ENCODE measurements at regions not wholly inside any gene's neighbourhood (a gene's known extent, or its start where the extent isn't known, plus 50 kb on each side); places are given as distances from the start of the nearest gene placed in this dataset.

DNA sequence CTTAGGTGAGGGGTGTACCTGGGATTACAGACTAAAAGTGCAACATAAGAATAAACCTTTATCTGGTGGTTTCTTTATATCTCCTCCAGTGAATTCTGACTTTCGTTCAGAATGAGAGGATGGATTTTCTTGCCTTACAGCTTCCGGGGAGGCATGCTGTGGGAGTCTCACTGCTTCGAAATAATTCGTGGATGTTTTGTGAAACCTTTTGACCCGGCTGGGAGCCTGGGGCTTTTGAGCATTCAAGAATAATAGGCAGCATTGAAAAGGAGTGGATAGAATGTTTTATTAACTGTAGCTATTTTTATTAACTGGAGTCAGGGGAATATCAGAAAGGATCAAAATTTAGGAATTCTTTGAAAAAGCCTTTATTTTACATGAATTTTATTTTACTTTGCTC is 149.1 kb downstream of the RWDD3 start:
- Histone ChIP-seq H3K27me3 (no peaks in the 10 kb centered on the region), H3K4me1 (no peaks in the 10 kb centered on the region), H3K4me3 (no peak overlapping the region), H3K27ac (no peak overlapping the region), H3K9me3 (no peaks in the 10 kb centered on the region), H3K36me3 (no peaks in the 10 kb centered on the region)
- intact Hi-C loops (cut with DNase I) = no loop called here
- TF ChIP-seq EP300 (IDR thresholded peaks at IDR 0.05) (no peak), POLR2A (IDR thresholded peaks at IDR 0.05) (no peak), POLR2AphosphoS5 (IDR thresholded peaks at IDR 0.05) (no peak)
- TF ChIP-seq, protein P1, sequence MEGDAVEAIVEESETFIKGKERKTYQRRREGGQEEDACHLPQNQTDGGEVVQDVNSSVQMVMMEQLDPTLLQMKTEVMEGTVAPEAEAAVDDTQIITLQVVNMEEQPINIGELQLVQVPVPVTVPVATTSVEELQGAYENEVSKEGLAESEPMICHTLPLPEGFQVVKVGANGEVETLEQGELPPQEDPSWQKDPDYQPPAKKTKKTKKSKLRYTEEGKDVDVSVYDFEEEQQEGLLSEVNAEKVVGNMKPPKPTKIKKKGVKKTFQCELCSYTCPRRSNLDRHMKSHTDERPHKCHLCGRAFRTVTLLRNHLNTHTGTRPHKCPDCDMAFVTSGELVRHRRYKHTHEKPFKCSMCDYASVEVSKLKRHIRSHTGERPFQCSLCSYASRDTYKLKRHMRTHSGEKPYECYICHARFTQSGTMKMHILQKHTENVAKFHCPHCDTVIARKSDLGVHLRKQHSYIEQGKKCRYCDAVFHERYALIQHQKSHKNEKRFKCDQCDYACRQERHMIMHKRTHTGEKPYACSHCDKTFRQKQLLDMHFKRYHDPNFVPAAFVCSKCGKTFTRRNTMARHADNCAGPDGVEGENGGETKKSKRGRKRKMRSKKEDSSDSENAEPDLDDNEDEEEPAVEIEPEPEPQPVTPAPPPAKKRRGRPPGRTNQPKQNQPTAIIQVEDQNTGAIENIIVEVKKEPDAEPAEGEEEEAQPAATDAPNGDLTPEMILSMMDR (IDR thresholded peaks at IDR 0.05) = no peak
- DNase-seq = no peak
- 80 to 81% methylated on average over 5 of the region's 5 CpGs for WGBS, 2 donors

DNA sequence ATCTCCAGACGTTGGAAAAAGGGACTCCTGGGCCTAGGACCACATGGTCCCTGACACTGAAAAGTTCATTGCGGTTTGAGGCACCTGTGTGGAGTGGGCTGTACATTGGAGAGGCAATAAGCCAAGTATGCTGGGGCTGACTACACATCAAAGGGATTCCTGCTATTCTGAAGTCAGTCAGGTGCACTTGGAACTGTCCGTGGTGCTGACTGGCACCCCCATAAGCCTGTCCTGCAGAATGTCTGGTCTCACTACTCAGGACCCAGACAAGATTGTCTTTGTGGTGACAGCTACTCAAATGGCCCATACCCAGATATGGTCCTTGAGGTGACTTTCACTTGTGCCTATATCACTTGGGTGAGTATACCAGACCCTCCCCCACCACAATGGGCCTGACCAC is 150.6 kb downstream of the RWDD3 start:
- TF ChIP-seq, protein P1 (IDR thresholded peaks at IDR 0.05) = no peak
- no peak for TF ChIP-seq POLR2A (IDR thresholded peaks at IDR 0.05)
- TF ChIP-seq POLR2AphosphoS5 (IDR thresholded peaks at IDR 0.05) = no peak
- TF ChIP-seq EP300 (IDR thresholded peaks at IDR 0.05) = no peak
- no peak for DNase-seq
- intact Hi-C loops (cut with DNase I) = no loop called here
- H3K27me3 ChIP-seq = no peaks in the 10 kb centered on the region
- H3K4me3 ChIP-seq = no peak overlapping the region
- WGBS, 2 donors = 19 to 25% methylated on average over 3 of the region's 3 CpGs
- H3K9me3 ChIP-seq = no peaks in the 10 kb centered on the region
- no peaks in the 10 kb centered on the region for H3K36me3 ChIP-seq
- H3K4me1 ChIP-seq = no peaks in the 10 kb centered on the region
- no peak overlapping the region for H3K27ac ChIP-seq

DNA sequence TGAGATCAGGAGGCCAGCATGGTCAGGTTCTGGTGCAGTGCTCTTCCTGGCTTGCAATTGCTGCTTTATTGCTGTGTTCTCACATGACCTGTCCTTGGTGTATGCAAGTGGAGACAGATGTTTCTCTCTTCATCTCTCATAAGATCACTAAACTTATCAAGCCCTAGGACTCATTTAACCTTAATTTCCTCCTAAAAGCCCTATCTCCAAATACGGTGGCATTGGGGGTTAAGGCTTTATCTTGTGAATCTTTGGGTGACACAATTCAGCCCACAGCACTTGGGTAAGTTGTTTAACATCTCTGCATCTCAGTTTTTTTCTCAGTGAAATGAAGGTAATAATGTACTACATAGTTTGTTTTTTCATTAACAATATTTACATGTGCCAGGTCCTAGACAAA is 152.4 kb downstream of the RWDD3 start:
- Histone ChIP-seq H3K27ac (no peak overlapping the region), H3K36me3 (no peaks in the 10 kb centered on the region), H3K4me3 (no peak overlapping the region), H3K4me1 (no peaks in the 10 kb centered on the region), H3K27me3 (no peaks in the 10 kb centered on the region), H3K9me3 (no peaks in the 10 kb centered on the region)
- TF ChIP-seq POLR2AphosphoS5 (IDR thresholded peaks at IDR 0.05) (no peak), EP300 (IDR thresholded peaks at IDR 0.05) (no peak)
- TF ChIP-seq, protein P1 (IDR thresholded peaks at IDR 0.05) = no peak
- 69 to 90% methylated on average over 1 of the region's 1 CpG for WGBS, 2 donors
- intact Hi-C loops (cut with DNase I) = no loop called here
- no peak for DNase-seq

DNA sequence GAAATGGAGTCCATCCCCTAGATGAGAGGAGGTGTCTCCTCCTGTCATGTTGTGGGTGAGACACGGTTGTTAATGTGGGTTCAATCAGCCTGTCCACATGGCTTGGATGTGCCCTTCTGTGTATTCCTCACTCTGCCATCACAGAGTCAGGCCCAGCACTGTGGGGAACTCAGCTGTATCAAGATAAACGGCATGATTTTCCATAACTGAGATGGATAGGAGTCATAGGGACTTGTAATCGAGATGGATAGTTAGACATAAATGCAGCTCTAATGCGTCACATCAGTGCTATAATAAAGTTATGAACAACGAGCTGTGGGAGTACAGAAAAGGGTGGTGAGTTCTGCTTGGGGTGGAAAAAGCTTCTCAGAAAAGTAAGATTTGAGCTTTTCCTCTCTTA is 152.9 kb downstream of the RWDD3 start:
- no peaks in the 10 kb centered on the region for H3K36me3 ChIP-seq
- TF ChIP-seq POLR2A (IDR thresholded peaks at IDR 0.05) = no peak
- TF ChIP-seq POLR2AphosphoS5 (IDR thresholded peaks at IDR 0.05) = no peak
- TF ChIP-seq, protein P1 (IDR thresholded peaks at IDR 0.05) = no peak
- TF ChIP-seq EP300 (IDR thresholded peaks at IDR 0.05) = no peak
- 72 to 83% methylated on average over 5 of the region's 5 CpGs for WGBS, 2 donors
- H3K27ac ChIP-seq = no peak overlapping the region
- H3K4me1 ChIP-seq = no peaks in the 10 kb centered on the region
- intact Hi-C loops (cut with DNase I) = no loop called here
- no peaks in the 10 kb centered on the region for H3K27me3 ChIP-seq
- H3K4me3 ChIP-seq = no peak overlapping the region
- DNase-seq = no peak
- no peaks in the 10 kb centered on the region for H3K9me3 ChIP-seq

DNA sequence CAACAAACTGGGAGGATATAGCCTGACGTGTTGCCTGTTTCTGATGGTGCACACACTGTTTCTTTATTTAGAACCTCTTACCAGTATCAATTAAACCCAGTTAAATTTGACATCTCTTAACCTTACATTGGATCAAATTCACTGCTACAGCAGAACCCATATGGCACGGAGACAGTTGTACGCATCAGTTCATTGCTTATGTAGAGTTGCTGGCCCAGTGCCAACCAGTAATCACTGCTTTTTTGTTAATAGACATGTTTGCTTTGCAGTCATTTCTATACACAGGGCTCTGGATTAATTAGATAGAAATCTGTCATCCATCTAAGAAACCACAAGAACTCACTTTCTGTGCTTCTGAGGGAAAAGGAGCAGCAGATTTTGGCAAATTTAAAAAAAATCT is 154.0 kb downstream of the RWDD3 start:
- no peak overlapping the region for H3K4me3 ChIP-seq
- H3K27me3 ChIP-seq = no peaks in the 10 kb centered on the region
- intact Hi-C loops (cut with DNase I) = no loop called here
- no peaks in the 10 kb centered on the region for H3K9me3 ChIP-seq
- no peak for DNase-seq
- H3K27ac ChIP-seq = no peak overlapping the region
- no peaks in the 10 kb centered on the region for H3K36me3 ChIP-seq
- 55 to 68% methylated on average over 3 of the region's 3 CpGs for WGBS, 2 donors
- H3K4me1 ChIP-seq = no peaks in the 10 kb centered on the region
- TF ChIP-seq, protein P1 (IDR thresholded peaks at IDR 0.05) = no peak
- TF ChIP-seq POLR2A (IDR thresholded peaks at IDR 0.05) (no peak), POLR2AphosphoS5 (IDR thresholded peaks at IDR 0.05) (no peak), EP300 (IDR thresholded peaks at IDR 0.05) (no peak)

All from sigmoid colon (tissue), 6 donors.